Activated T-cell treated with anti-CD3 and anti-CD28 coated beads for 24 hours (primary cell): ENCODE measurements at regions not wholly inside any gene's neighbourhood (a gene's known extent, or its start where the extent isn't known, plus 50 kb on each side); places are given as distances from the start of the nearest gene placed in this dataset.

Experiments used
- DNase-seq: peaks from one replicate; pipeline ENCODE4 v3.0.0-alpha.2; 2020; ENCODE audit warnings: low read depth

DNA sequence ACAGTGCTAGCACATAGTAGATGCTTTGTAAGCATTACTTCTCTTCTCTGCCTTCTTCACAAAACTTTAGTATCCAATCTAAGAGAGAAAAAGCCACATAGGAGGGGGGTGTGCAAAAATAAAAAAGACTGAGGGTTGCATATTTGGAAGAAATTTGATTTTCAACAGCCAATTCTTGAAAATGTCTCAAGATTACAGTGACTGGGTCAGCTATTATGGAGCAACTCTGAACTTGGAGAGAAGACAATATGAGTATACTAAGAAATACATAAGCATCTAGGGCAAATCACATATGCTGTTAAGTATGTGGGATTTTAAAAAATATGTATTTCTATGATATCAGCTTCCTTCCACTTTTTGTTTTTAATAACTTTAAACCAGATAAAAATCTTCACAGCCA is 196.6 kb upstream of the GOLIM4 start:
- DNase-seq = no peak

DNA sequence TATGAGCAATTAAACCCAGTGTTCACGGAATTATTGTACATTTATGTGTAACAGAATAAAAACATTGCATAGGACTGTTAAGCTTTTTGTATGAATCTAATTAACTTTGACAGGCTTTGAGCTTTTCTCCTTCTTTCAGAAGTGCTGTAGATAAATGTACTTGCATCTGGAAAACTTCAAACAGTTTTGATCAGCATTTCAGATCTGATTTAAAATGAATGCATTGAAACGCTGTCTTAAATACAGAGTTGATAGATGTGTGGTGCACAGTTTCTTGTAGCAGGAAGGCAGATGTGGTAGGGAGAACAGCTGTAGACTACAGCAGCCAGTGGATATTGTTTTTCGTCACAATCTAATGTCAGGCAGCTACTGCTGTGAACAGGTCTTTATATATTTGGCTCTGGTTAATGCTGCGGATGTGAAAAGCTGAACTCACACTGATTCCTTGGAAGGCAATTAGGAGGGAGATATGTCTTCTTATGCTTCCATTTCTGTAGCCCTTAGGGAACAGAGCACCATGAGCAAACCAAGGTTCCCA is 193.8 kb upstream of the GOLIM4 start:
- no peak for DNase-seq

DNA sequence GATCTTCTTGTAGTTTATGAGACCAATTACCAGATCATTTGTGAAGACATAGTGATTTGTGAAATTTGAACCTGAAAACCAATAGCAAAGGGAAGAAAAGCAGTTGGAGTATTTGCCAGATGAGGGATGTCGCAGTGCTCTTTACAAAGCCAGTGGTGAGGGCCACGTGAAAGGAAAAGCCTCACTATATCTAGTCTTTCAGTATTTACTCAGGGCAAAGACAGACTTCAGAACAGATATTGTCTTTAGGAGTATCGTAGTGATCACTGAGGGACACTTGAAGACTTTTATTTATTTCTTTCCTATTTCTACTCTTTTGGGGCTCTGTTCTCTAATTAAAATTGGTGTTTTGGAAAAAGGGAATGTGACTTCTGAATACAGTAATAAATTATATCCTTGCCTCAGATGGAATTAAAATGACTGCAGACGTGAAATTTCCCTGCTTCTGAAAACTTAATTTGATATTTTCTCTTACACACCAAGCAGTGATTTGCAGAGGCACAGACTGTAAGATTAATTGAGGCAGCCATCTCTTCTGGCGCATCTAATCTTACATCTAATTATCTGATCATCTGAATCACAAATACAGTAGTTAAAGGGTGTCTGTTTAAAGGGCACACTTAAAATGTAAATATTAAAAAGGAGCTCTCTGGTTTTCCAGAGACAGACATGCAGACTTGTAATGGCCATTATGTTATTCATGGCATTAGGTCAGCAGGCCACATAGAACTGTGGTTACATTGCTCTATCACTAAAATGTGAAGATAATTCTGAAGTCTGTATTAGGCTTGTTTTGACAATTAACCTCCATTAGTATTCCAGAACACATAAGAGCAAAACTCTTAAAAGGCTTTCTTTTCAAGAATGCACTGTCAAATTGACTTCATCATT is 193.0 kb upstream of the GOLIM4 start:
- no peak for DNase-seq

DNA sequence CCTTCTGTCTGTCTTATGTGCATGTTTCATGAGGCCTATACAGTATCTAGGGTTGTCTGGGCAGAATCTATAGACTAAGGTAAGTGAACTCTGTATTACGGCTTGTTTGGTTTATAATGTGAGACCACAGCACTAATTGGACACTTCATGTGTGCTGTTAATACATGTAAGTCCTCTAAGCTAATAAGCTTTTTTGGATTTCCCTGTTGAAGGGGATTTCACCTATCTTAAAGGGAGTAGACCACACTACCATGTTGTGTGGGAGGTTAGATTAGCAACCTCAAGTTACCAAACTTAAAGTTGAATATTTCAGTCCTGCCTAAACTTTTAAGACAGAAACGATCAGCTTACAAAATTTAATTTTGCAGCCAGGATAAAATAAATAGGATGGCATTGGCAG is 189.8 kb upstream of the GOLIM4 start:
- no peak for DNase-seq

DNA sequence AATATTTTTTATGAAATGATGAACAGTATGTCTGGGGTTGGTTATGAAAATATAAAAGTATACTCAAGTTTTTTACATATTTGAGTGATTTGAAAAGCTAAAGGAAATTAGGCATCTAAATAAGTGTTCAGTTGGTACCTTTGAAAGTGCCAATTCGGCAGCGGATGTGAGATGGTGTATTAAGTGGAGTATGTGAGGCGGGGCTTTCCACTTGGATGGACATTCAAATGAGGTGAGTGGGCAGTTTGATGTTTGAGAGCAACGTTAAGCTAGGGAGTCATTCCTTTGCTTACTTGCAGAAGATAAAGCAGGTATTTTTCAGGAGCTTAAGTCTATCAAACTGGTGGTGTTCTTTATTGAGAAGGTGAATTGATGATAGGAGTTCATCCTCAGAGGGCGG is 189.0 kb upstream of the GOLIM4 start:
- no peak for DNase-seq

DNA sequence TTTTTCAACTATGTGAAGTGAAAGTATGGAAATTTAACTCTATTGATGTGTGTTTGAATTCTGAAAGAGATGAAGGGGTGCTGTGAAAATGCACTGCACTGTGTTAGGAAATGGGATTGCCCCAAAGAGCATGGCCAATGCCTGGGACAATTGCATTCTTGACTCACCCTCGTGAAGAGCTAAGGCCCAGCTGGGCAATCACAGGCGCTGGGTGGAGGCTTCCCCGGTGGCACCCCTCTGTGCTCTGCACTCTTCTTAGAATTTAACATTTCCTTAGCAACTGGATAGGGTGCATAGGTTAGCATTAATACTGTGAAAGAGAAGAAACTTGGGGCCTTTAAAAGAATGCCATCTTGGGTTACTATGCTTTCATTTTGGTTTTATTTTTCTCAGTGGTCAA is 179.9 kb upstream of the GOLIM4 start:
- no peak for DNase-seq

DNA sequence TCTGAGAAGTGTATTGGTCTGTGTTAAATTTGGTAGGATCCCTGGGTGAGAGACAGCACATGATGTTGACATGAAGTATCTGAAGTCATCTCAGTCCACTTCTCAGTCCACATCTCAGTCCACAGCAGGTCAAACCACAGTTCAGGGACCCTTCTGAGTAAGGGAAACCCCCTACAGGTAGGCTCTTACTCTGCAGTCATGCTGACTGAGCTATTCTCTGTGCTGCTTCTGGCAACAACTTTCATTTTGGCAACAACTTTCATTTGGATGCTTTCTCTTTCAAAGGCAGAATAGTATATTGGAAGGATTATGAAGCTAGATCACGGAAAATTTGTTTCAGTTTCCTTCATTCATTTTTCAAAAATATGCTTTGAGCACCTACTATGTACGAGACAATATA is 178.2 kb upstream of the GOLIM4 start:
- no peak for DNase-seq

DNA sequence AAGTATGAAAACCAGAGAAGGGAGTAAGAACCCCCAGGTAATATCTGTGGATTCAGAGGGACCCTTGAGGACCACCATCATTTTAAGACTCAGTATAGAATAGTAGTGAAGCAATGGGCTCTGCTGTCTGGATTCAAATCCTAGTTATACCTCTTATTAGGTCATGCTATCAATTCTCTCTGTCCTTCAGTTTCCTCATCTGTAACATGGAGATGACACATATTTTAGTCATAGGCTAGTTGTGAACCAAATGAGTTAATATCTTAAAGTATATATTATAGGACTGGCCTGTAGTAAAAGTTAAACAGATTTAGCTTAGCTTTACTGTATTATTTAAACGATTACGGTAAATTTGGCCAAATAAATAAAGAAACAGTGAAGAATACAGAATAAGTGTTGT is 177.3 kb upstream of the GOLIM4 start:
- no peak for DNase-seq

DNA sequence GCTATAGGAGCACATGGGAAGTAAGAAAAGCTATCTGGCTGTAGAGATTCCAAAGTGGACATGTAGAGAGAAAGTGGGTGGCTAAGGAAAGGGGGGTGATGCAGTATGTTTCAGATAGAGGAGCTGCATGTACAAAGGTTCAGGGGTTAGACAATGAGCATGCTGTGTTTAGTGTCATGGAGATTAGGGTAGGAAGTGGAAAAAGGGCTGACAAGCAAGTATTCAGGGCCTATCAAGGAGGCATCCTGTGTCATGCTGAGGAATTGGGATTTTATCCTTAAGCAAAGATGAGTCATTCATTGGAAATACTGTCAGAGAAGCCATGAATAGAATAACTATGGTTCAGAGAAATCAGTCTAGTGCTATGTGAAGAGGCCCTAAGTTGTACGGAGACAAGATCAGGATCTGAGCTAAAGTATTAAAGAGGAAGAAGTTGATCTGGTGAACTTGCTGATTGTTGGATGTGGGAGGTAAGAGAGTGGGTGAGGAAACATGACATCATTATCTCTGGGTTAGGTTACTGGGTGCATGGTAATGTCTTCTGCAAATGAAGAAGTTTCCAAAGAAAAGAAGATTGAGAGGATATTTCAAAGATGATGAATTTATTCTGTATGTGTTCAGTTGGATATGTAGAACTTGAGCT is 176.7 kb upstream of the GOLIM4 start:
- no peak for DNase-seq

DNA sequence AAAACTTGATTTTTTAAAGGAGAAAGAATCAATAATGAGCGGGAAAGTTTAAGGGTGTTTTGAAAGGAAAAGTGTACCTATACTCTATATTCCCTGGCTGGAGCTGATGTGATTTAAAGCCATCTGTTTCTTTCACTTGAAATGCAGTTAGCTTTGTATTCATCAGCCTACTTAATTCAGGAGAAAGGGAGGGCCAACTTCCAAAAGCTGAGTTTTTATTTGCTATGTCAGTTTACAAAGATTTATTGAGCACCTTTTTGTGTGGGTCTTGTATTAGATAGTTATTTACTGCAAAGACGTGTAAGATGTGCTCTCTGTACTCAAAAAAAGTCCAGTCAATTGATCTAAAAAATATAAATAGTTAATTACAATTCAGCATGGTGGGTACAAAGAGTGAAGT is 176.2 kb upstream of the GOLIM4 start:
- DNase-seq = no peak

DNA sequence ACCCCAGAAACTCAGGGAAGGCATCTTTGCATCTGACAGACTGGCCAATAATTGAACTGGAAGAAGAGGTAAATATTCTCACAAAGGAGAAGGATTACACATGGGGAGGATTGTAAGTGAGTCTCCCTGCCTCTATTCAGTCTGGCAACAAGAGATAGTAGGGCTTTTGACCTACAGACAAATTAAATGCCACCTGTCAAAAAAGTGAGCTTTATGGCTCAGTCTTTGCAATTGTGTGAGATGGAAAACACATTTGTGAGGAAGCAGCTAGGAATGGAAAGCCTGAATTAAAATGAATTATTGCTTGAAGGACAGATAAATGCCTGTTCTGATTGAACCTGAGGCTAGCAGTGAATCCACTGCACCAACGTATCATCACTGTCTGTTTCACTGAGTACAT is 173.3 kb upstream of the GOLIM4 start:
- DNase-seq = no peak

DNA sequence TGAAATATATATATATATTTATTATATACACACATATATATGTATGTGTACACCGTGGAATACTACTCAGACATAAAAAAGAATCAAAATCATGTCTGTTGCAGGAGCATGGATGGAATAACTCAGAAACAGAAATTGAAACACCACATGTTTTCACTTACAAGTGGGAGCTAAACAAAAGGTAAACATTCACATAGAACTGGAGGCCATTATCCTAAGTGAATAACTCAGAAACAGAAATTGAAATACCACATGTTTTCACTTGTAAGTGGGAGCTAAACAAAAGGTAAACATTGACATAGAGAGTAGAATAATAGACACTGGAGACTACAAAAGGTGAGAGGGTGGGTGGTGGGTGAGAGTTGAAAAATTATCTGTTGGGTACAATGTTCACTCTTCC is 171.5 kb upstream of the GOLIM4 start:
- no peak for DNase-seq

DNA sequence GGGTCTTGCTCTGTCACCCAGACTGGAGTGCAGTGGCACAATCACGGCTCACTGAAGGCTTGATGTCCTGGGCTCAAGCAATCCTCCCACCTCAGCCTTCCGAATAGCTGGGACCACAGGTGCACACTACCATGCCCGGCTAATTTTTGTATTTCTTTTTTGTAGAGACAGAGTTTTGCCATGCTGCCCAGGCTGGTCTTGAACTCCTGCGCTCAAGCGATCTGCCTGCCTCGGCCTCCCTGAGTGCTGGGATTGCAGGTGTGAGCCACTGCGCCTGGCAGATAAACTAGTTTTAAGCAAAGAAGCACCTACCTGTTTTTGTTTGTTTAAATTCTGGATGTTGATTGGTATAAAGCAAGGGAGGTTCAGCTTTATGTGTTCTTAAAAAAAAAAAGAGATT is 170.6 kb upstream of the GOLIM4 start:
- no peak for DNase-seq

DNA sequence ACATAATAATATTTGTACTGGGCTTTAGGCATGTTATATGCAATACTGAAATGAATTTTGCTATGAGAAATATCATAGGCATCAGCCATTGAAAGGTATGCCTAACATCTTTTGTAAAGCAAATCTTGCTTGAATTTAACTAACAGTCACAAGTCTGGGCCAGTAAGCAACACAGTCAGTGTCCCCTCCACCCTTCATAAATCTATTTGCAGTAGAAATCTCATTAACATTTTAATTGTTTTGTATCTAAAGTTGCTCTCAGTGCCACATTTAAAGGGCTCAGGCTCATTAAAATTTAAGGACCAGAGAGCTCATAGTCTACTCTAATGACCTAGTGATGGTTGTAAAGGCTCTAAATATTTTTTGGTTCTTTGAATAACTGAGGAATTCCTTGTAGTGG is 167.2 kb upstream of the GOLIM4 start:
- DNase-seq = no peak

DNA sequence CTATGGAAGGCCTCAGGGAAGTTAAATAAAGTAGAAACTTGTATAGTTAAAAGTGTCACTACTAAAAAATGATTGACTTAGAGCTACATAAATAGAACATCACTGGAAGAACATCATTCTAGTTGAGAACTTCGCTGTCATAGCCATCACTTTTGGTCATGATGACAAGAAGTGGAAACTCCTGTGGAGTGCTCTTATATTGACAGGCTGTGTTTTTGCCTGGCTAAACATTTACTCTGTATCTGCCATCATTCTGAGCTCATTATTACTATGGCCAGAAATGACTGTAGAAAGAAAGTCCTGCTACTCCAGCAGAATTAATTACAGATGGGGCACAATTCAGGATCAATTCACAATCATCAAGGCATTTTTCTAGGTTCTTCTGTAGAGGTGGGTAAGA is 165.1 kb upstream of the GOLIM4 start:
- DNase-seq = no peak

DNA sequence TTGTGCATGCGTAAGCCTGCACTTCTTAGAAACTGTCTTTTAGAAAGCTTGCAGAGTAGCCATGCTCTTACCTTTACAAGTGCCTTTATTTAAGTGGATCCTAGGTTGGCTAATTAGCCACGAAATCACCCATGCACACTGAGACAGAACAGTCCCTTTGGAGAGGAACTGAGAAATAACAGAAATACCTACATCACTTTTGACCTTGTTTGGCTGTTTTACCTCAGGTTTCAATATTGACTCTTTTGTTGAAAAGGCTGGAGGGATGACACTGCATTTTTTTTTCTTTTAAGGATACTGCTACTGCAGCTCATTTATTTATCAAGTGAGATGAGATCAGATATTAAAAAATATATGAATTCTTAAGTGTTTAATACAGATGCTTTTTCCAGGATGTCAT is 155.6 kb upstream of the GOLIM4 start:
- DNase-seq = no peak

DNA sequence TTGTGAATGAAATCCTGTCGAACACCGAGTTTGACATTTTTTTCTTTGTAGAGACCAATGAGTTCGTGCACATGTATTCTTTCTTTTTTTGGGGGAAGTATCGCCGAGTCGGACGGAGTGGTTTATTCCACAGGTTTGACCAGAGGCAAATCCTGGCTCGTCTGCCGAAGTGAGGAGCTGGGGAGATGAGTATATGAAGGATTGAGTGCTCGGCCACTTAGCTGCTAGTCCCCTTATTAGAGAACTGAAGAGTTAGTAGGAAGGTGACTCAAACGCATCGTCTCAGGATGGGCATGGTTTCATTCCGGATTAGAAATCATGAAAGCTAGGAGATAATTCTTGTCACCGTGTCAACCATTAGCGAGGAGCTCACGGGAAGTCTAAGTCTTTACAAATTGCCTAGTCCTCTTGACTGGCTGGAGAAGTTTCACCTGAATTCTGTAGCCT is 154.7 kb upstream of the GOLIM4 start:
- DNase-seq = no peak

DNA sequence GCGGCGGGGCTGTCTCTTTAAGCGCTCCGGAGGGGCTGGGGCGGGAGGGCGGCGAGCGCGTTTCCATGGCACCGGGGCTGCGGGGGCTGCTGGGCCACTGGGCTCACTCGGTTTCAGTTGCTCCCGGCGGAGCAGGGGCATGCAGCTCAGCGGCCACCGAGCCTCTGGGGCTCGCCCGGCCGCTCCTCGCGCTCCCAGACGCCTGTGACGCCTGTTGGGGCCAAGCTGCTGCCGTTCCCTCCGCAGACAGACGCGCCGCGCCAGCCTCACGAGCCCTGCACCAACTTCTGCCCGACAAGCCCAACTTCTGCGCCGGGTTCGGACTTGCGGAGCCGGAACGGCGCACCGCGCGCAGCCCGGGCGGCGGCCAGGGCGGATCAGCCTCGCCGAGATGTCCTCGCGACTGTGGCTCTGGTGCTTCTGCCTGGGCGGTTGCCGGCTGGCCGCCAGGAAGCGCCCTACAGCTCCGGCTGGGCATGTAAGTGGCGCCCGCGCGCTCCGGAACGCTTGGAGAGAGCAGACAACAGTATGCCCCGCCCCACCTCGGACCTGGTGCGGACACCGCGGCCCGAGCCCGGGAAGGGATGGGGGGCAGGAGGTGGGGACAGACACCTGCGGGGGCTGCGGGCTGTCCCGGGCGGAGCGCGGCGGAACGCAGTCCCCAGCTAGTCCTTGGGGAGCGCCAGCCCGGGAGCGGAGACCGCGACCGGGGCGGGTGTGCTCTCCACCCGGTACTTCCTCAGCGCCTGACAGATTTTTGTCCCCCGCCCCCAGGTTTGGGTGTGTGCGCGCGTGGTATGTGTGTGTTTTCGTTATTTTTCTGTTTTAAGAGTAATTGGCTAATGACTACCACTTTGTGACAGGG is 154.1 kb upstream of the GOLIM4 start:
- no peak for DNase-seq

DNA sequence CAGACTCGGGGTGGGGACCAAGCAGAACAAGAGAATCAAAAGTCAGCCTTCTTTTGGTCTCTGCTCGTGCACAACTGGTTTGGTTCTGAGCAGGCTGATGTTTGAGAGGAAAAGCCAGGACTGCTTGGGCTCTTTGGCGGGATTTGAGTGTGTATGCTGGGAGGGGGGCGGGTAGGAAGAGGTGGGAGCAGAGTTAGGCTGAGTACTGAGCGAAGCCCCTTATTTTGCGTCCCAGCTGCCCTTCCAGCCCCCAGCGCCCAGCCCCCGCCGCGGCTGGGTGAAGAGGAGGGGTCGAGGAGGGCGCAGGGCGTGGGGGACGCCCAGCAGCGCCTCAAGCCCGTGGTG is 153.5 kb upstream of the GOLIM4 start:
- DNase-seq = no peak

DNA sequence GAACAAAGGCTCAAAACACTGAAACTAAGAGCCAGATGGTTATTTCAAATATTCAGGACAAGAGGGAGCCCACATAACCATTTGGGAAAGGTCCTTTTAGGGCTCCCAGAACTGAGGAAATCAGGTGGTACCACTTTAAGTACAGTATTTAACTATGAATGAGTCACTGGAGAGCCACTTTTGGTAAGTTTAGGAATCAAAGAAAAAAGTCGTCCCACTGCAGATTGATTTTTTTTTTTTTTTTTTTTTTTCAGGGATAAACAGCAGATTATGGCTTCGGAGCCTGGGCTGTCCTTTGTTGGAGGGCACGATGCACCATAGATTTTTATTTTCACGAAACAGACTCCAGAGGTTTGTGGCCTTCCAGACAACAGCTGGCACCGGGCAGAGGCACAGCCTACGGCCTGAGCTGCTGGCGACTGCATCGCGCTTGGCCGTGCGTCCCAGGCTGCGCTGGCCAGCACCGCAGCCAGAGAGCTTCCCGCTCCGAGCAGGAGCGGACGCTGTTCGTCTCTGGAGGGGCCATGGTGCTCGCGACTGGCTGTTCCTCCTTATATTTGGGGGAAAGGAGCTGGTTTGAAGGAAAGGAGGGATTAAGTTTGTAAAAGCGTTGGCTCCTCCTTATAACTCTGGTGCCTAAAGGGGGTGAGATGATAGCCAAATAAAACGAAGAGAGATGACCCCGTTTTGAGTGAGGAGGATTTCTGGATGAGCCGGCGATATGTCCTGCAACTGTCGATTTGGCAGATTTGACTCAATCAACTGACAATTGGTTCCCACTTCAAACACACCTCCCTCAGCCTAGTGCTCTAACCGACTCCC is 152.9 kb upstream of the GOLIM4 start:
- DNase-seq = no peak

DNA sequence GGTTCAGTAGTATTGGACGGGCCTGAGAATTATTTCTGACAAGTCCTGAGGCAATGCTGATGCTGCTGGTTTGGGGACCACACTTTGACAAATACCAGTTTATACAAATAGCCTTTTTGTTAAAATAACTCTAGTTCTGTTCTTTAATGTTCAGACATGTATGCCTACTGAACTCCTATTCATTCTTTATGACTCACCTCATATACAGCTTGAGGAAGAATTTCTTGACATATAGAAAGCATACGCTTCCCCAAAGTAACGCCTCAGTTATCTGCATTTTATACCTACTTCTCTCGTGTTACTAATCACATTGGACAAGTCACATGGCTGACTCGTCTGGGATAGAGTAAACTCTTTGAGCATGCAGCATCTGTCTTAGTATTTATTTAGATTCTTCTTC is 145.4 kb upstream of the GOLIM4 start:
- DNase-seq = no peak

DNA sequence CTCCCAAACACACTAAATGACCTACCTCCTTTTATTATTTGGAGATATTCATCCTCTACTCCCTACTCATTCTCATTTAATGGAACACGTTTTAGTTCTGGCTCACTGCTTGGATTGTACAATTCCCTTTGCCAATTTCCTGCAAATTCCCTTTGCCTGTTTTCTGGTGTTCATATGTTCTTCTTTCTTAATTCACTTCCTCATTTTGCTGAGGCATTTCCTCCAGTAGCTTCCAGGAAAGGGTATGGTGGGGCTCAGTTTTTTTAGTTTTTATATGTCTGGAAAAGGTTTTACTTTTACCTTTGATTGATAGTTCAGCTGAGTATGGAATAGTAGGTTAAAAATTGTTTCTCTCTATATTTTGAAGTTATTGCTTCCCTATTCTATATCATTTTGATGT is 143.6 kb upstream of the GOLIM4 start:
- no peak for DNase-seq
